ENCODE measurements at regions not wholly inside any gene's neighbourhood (a gene's known extent, or its start where the extent isn't known, plus 50 kb on each side); places are given as distances from the start of the nearest gene placed in this dataset.
"Not testable (repeated sequence)": the region's sequence is repeated elsewhere in the genome, so short reads cannot be mapped to it uniquely, and the experiment has no call there.

- not testable (repeated sequence) for TF ChIP-seq CTCF (IDR thresholded peaks at IDR 0.05); REST (IDR thresholded peaks at IDR 0.05; ENCODE audit: insufficient read depth in 1 of 2, low read depth in 2 of 2, low read length in 1 of 2); POLR2AphosphoS5 (IDR thresholded peaks at IDR 0.05; ENCODE audit: low read depth, low read length); SIN3A (IDR thresholded peaks at IDR 0.05; ENCODE audit: borderline replicate concordance, insufficient read depth, low read depth, low read length); TCF7L2 (IDR thresholded peaks at IDR 0.05; ENCODE audit: low read depth, low read length)
These were observed 461.5 kb downstream of the TP53TG3F start for GRCh38 chr16:33920761-33921545.
